T-helper 17 cell (primary cell): ENCODE measurements at regions not wholly inside any gene's neighbourhood (a gene's known extent, or its start where the extent isn't known, plus 50 kb on each side); places are given as distances from the start of the nearest gene placed in this dataset.
"Not testable (repeated sequence)": the region's sequence is repeated elsewhere in the genome, so short reads cannot be mapped to it uniquely, and the experiment has no call there.

Source experiments
- ATAC-seq: fragments of 150-1000 bp; cut with Tn5 transposase; 2 replicates; pipeline ENCODE4 v1.10.0; 2021; ENCODE audit warnings: mild to moderate bottlenecking, moderate library complexity
- DNase-seq, 3 donors: peaks; one replicate each; pipeline versions ENCODE4 v3.0.0 to v3.0.0-alpha.2; 2020 to 2021
- H3K9me3 ChIP-seq: one replicate; pipeline ENCODE4 v1.7.0; 2013; ENCODE audit warnings: low read length, mild to moderate bottlenecking; ENCODE audit not compliant: control insufficient read depth, poor library complexity, severe bottlenecking
- H3K27ac Mint-ChIP-seq: one replicate; pipeline ENCODE4 v1.8.0; 2022; ENCODE audit warnings: mild to moderate bottlenecking, moderate library complexity, mixed read lengths
- H3K27me3 Mint-ChIP-seq: one replicate; pipeline ENCODE4 v1.8.0; 2022; ENCODE audit warnings: mixed read lengths
- H3K36me3 Mint-ChIP-seq: one replicate; pipeline ENCODE4 v1.8.0; 2022; ENCODE audit warnings: low read depth, mixed read lengths
- H3K4me1 Mint-ChIP-seq: one replicate; pipeline ENCODE4 v1.8.0; 2022; ENCODE audit warnings: mild to moderate bottlenecking, mixed read lengths
- H3K4me3 Mint-ChIP-seq: one replicate; pipeline ENCODE4 v1.8.0; 2022; ENCODE audit warnings: mild to moderate bottlenecking, moderate library complexity, mixed read lengths

- no peak for DNase-seq
- H3K27me3 Mint-ChIP-seq = peaks cover 30% of the 10 kb centered on the region
- no peak for ATAC-seq
- no peak overlapping the region for H3K4me3 Mint-ChIP-seq
- peaks cover 2% of the 10 kb centered on the region for H3K36me3 Mint-ChIP-seq
- no peaks in the 10 kb centered on the region for H3K4me1 Mint-ChIP-seq
- no peaks in the 10 kb centered on the region for H3K9me3 ChIP-seq
- no peak overlapping the region for H3K27ac Mint-ChIP-seq
These were observed 51.5 kb upstream of the IFNE start for GRCh38 chr9:21533597-21533996.

- DNase-seq (no peak), ATAC-seq (no peak)
- Mint-ChIP-seq H3K36me3 (peaks cover 2% of the 10 kb centered on the region), H3K27me3 (peaks cover 22% of the 10 kb centered on the region), H3K4me1 (no peaks in the 10 kb centered on the region), H3K4me3 (no peak overlapping the region), H3K27ac (no peak overlapping the region)
- H3K9me3 ChIP-seq = no peaks in the 10 kb centered on the region
These were observed 53.3 kb upstream of the IFNE start for GRCh38 chr9:21535396-21535795.

GRCh38 chr9:21542787-21543186, 60.7 kb upstream of the IFNE start:
- Mint-ChIP-seq H3K4me3 (no peak overlapping the region), H3K4me1 (no peaks in the 10 kb centered on the region), H3K27ac (no peak overlapping the region), H3K36me3 (no peaks in the 10 kb centered on the region), H3K27me3 (peaks cover 7% of the 10 kb centered on the region)
- DNase-seq (no peak), ATAC-seq (no peak)
- H3K9me3 ChIP-seq = no peaks in the 10 kb centered on the region

- Mint-ChIP-seq H3K27me3 (peaks cover 11% of the 10 kb centered on the region), H3K4me3 (no peak overlapping the region), H3K27ac (no peak overlapping the region), H3K4me1 (no peaks in the 10 kb centered on the region), H3K36me3 (no peaks in the 10 kb centered on the region)
- no peaks in the 10 kb centered on the region for H3K9me3 ChIP-seq
- no peak for DNase-seq
- no peak for ATAC-seq
These were observed 61.1 kb upstream of the IFNE start for GRCh38 chr9:21543187-21543586.

GRCh38 chr9:21543816-21544215, 61.7 kb upstream of the IFNE start:
- not testable (repeated sequence) for H3K27ac Mint-ChIP-seq

GRCh38 chr9:21546949-21547348, 64.8 kb upstream of the IFNE start:
- Mint-ChIP-seq H3K27me3 (peaks cover 25% of the 10 kb centered on the region), H3K4me1 (no peaks in the 10 kb centered on the region), H3K4me3 (no peak overlapping the region), H3K36me3 (no peaks in the 10 kb centered on the region), H3K27ac (no peak overlapping the region)
- ATAC-seq (no peak), DNase-seq (no peak)
- no peaks in the 10 kb centered on the region for H3K9me3 ChIP-seq

More at GRCh38 chr9:21543816-21544215, 61.7 kb upstream of the IFNE start:
- not testable (repeated sequence) for H3K9me3 ChIP-seq, H3K4me3 Mint-ChIP-seq, H3K36me3 Mint-ChIP-seq, ATAC-seq, H3K4me1 Mint-ChIP-seq, DNase-seq
- peaks cover 17% of the 10 kb centered on the region for H3K27me3 Mint-ChIP-seq

GRCh38 chr9:21549251-21549765, 67.2 kb upstream of the IFNE start:
- H3K27ac Mint-ChIP-seq = no peak overlapping the region
- no peaks in the 10 kb centered on the region for H3K36me3 Mint-ChIP-seq
- no peaks in the 10 kb centered on the region for H3K9me3 ChIP-seq
- DNase-seq = no peak
- peaks cover 33% of the 10 kb centered on the region for H3K27me3 Mint-ChIP-seq
- ATAC-seq = no peak
- H3K4me3 Mint-ChIP-seq = no peak overlapping the region
- H3K4me1 Mint-ChIP-seq = no peaks in the 10 kb centered on the region

- no peaks in the 10 kb centered on the region for H3K36me3 Mint-ChIP-seq
- no peak overlapping the region for H3K27ac Mint-ChIP-seq
- no peak for DNase-seq
- no peak for ATAC-seq
- H3K4me1 Mint-ChIP-seq = no peaks in the 10 kb centered on the region
- no peak overlapping the region for H3K4me3 Mint-ChIP-seq
- H3K27me3 Mint-ChIP-seq = peaks cover 33% of the 10 kb centered on the region
- no peaks in the 10 kb centered on the region for H3K9me3 ChIP-seq
These were observed 67.8 kb upstream of the IFNE start for GRCh38 chr9:21549890-21550289.

- no peaks in the 10 kb centered on the region for H3K9me3 ChIP-seq
- H3K27me3 Mint-ChIP-seq = peaks cover 34% of the 10 kb centered on the region
- H3K36me3 Mint-ChIP-seq = no peaks in the 10 kb centered on the region
- ATAC-seq = no peak
- H3K4me3 Mint-ChIP-seq = no peak overlapping the region
- DNase-seq = no peak
- no peak overlapping the region for H3K27ac Mint-ChIP-seq
- H3K4me1 Mint-ChIP-seq = no peaks in the 10 kb centered on the region
These were observed 68.3 kb upstream of the IFNE start for GRCh38 chr9:21550392-21550791.

GRCh38 chr9:21551401-21551800, 69.3 kb upstream of the IFNE start:
- H3K27ac Mint-ChIP-seq = no peak overlapping the region

GRCh38 chr9:21552244-21553170, 70.4 kb upstream of the IFNE start:
- DNase-seq = no peak
- no peak overlapping the region for H3K4me3 Mint-ChIP-seq

More at GRCh38 chr9:21551401-21551800, 69.3 kb upstream of the IFNE start:
- peaks cover 40% of the 10 kb centered on the region for H3K27me3 Mint-ChIP-seq
- no peaks in the 10 kb centered on the region for H3K4me1 Mint-ChIP-seq
- no peaks in the 10 kb centered on the region for H3K9me3 ChIP-seq
- H3K36me3 Mint-ChIP-seq = no peaks in the 10 kb centered on the region
- DNase-seq (no peak), ATAC-seq (no peak)
- peak overlapping the region; percentile 41 for H3K4me3 Mint-ChIP-seq

GRCh38 chr9:21553441-21553840, 71.3 kb upstream of the IFNE start:
- no peaks in the 10 kb centered on the region for H3K36me3 Mint-ChIP-seq
- DNase-seq = no peak
- H3K27ac Mint-ChIP-seq = no peak overlapping the region
- no peaks in the 10 kb centered on the region for H3K9me3 ChIP-seq
- H3K27me3 Mint-ChIP-seq = peaks cover 37% of the 10 kb centered on the region
- no peaks in the 10 kb centered on the region for H3K4me1 Mint-ChIP-seq
- ATAC-seq = no peak
- no peak overlapping the region for H3K4me3 Mint-ChIP-seq

More at GRCh38 chr9:21552244-21553170, 70.4 kb upstream of the IFNE start:
- H3K4me1 Mint-ChIP-seq = no peaks in the 10 kb centered on the region
- no peak for ATAC-seq
- H3K27ac Mint-ChIP-seq = no peak overlapping the region
- H3K36me3 Mint-ChIP-seq = no peaks in the 10 kb centered on the region
- H3K27me3 Mint-ChIP-seq = peaks cover 41% of the 10 kb centered on the region
- no peaks in the 10 kb centered on the region for H3K9me3 ChIP-seq

GRCh38 chr9:21554813-21555212, 72.7 kb upstream of the IFNE start:
- no peak overlapping the region for H3K27ac Mint-ChIP-seq
- no peaks in the 10 kb centered on the region for H3K9me3 ChIP-seq
- peaks cover 33% of the 10 kb centered on the region for H3K27me3 Mint-ChIP-seq
- no peak overlapping the region for H3K4me3 Mint-ChIP-seq
- ATAC-seq (no peak), DNase-seq (no peak)
- H3K36me3 Mint-ChIP-seq = no peaks in the 10 kb centered on the region
- peaks cover 6% of the 10 kb centered on the region for H3K4me1 Mint-ChIP-seq

GRCh38 chr9:21555911-21556310, 73.8 kb upstream of the IFNE start:
- Mint-ChIP-seq H3K36me3 (no peaks in the 10 kb centered on the region), H3K27ac (no peak overlapping the region), H3K4me3 (no peak overlapping the region), H3K4me1 (peaks cover 8% of the 10 kb centered on the region), H3K27me3 (peaks cover 40% of the 10 kb centered on the region)
- H3K9me3 ChIP-seq = no peaks in the 10 kb centered on the region
- no peak for DNase-seq
- ATAC-seq = no peak
